HEK293T (cell line): ENCODE measurements at regions not wholly inside any gene's neighbourhood (a gene's known extent, or its start where the extent isn't known, plus 50 kb on each side); places are given as distances from the start of the nearest gene placed in this dataset.

Experiments used
- ARNT ChIP-seq: fragments of 450-650 bp; IDR thresholded peaks from 2 replicates; pipeline ENCODE4 v1.6.1; 2017; ENCODE audit warnings: mild to moderate bottlenecking
- NFRKB ChIP-seq: fragments of 450-650 bp; IDR thresholded peaks from 2 replicates; pipeline ENCODE4 v1.6.1; 2016; ENCODE audit warnings: mild to moderate bottlenecking, moderate library complexity
- PKNOX1 ChIP-seq: fragments of 450-650 bp; IDR thresholded peaks from 2 replicates; pipeline ENCODE4 v1.6.1; 2016
- SP1 ChIP-seq: fragments of 450-650 bp; IDR thresholded peaks from 2 replicates; pipeline ENCODE4 v1.6.1; 2017
- SUZ12 ChIP-seq: fragments of 450-650 bp; IDR thresholded peaks from 2 replicates; pipeline ENCODE4 v1.6.1; 2016; ENCODE audit warnings: mild to moderate bottlenecking

DNA sequence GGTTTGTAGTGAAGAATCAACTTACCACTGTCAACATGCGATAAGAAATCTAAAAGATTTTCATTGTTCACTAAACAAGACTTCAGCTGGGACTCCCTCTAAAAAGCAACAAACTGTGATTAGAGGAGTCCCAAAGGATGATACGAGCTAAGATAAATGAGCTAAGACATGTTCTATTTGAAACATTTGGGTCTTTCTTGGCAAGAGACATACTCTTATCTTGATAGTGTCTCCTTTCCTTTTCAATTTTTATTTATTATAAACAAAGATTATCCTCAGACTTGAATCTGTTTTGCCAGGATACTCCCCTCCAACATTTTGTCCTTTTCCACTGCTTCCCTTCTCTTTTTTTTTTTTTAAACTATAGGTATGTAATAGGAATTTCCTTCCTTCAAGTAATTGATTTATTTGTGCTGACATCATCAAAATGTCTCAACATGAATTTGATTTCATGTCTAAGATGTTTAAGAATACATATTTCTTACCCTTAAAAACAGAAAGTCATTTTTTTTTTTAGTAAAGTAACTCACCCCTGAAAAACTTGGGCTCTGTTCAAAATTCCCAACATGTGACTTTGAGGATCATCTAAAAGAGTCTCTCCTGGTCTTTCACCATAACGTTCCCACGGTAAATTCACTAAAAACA lies 158.4 kb upstream of the NRP1 start:
- no peak for TF ChIP-seq SUZ12
- no peak for TF ChIP-seq ARNT
- no peak for TF ChIP-seq NFRKB
- TF ChIP-seq PKNOX1: no peak
- TF ChIP-seq SP1: no peak
